HUES64 (cell line): ENCODE measurements at regions not wholly inside any gene's neighbourhood (a gene's known extent, or its start where the extent isn't known, plus 50 kb on each side); places are given as distances from the start of the nearest gene placed in this dataset.

Source experiments
- H3K27ac ChIP-seq: 2 replicates; pipeline ENCODE4 v1.7.0; 2013; ENCODE audit warnings: low read depth, low read length, inconsistent platforms
- H3K27me3 ChIP-seq: 2 replicates; pipeline ENCODE4 v1.6.1; 2013; ENCODE audit warnings: mild to moderate bottlenecking, low read length; ENCODE audit not compliant: insufficient read depth
- H3K36me3 ChIP-seq: 2 replicates; pipeline ENCODE4 v1.6.1; 2013; ENCODE audit warnings: mild to moderate bottlenecking, low read length; ENCODE audit not compliant: insufficient read depth
- H3K4me1 ChIP-seq: 2 replicates; pipeline ENCODE4 v1.6.1; 2013; ENCODE audit warnings: mild to moderate bottlenecking, low read length, moderate library complexity; ENCODE audit not compliant: insufficient read depth
- H3K4me3 ChIP-seq: 2 replicates; pipeline ENCODE4 v1.5.1; 2013; ENCODE audit warnings: mild to moderate bottlenecking, low read length, moderate library complexity
- H3K9ac ChIP-seq: 2 replicates; pipeline ENCODE4 v1.6.1; 2013; ENCODE audit warnings: mild to moderate bottlenecking, low read depth, low read length
- H3K9me3 ChIP-seq: 2 replicates; pipeline ENCODE4 v1.6.1; 2013; ENCODE audit warnings: low read depth, low read length; ENCODE audit not compliant: insufficient read depth
- WGBS: fragments of 150-250, 120-280 bp; methylation state at CpG from one replicate; pipeline ENCODE4 v1.1.7; 2013; ENCODE audit warnings: missing lambda C conversion rate; 5-methylcytosine and 5-hydroxymethylcytosine counted together

- no peaks in the 10 kb centered on the region for H3K36me3 ChIP-seq
- 100% methylated on average over 1 of the region's 2 CpGs for WGBS
- H3K27me3 ChIP-seq = no peaks in the 10 kb centered on the region
- H3K4me1 ChIP-seq = peaks cover 13% of the 10 kb centered on the region
- H3K9me3 ChIP-seq = no peaks in the 10 kb centered on the region
- no peak overlapping the region for H3K27ac ChIP-seq
- no peak overlapping the region for H3K9ac ChIP-seq
- no peak overlapping the region for H3K4me3 ChIP-seq
Measured at GRCh38 chr13:64538711-64539110, 2691.4 kb downstream of the PCDH9 start.

- Histone ChIP-seq H3K9me3 (no peaks in the 10 kb centered on the region), H3K4me3 (no peak overlapping the region), H3K9ac (no peak overlapping the region), H3K27me3 (no peaks in the 10 kb centered on the region), H3K4me1 (peaks cover 21% of the 10 kb centered on the region), H3K36me3 (no peaks in the 10 kb centered on the region), H3K27ac (peak overlapping the region; percentile 74; the same call in 1 of the 2 replicates)
- WGBS = 41% methylated on average over 2 of the region's 2 CpGs
Measured at GRCh38 chr13:64534302-64534701, 2695.8 kb downstream of the PCDH9 start.

DNA sequence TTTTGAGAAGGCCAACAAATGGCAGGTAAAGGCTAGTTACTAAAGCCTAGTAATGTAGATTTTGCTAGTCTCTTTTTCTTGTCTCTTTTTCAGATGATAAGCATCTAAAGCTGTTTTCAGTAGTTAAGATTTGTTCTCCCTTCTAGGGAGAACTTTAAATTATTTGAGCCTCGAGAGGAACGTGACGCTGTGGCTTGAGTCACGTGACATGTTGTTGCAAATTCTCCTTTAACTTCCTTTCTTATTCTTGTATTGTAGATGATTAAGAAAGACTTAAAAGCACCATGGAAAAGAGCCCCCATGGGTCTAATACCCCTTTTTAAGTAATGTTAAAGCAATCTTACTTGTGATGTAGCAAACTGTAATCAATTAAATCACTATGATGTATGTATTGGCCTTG lies 2698.7 kb downstream of the PCDH9 start:
- Histone ChIP-seq H3K4me3 (no peak overlapping the region), H3K4me1 (peaks cover 32% of the 10 kb centered on the region), H3K27ac (no peak overlapping the region), H3K36me3 (no peaks in the 10 kb centered on the region), H3K27me3 (no peaks in the 10 kb centered on the region), H3K9ac (no peak overlapping the region), H3K9me3 (no peaks in the 10 kb centered on the region)
- 96% methylated on average over 4 of the region's 4 CpGs for WGBS

GRCh38 chr13:64529874-64530485 lies 2700.2 kb downstream of the PCDH9 start:
- WGBS = 73% methylated on average over 2 of the region's 2 CpGs
- Histone ChIP-seq H3K36me3 (no peaks in the 10 kb centered on the region), H3K27ac (no peak overlapping the region), H3K9me3 (no peaks in the 10 kb centered on the region), H3K27me3 (no peaks in the 10 kb centered on the region), H3K4me1 (peaks cover 29% of the 10 kb centered on the region), H3K4me3 (no peak overlapping the region), H3K9ac (no peak overlapping the region)

DNA sequence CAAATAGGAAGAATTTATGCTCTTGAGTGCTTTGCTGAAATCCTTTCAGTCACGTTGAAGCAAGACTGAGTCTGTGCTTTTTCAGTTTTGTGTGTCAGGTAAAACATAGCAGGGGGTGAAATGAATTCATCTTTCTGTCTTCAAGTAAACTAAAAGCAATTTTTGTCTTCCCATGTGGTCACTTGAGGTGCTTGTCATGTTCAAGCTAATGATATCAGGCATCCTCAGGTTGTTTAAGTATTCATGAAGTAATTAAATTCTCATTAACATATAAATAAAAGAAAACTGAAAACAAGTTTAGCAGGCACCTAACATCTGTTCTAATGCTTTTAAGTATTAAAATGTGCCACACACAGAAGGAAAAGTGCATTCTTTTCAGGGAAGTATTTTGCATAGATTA lies 2701.3 kb downstream of the PCDH9 start:
- Histone ChIP-seq H3K9me3 (no peaks in the 10 kb centered on the region), H3K27me3 (no peaks in the 10 kb centered on the region), H3K36me3 (no peaks in the 10 kb centered on the region), H3K27ac (peak overlapping the region; percentile 27; the same call in 1 of the 2 replicates), H3K9ac (no peak overlapping the region), H3K4me3 (no peak overlapping the region), H3K4me1 (peaks cover 20% of the 10 kb centered on the region)
- WGBS = 19% methylated on average over 1 of the region's 1 CpG

DNA sequence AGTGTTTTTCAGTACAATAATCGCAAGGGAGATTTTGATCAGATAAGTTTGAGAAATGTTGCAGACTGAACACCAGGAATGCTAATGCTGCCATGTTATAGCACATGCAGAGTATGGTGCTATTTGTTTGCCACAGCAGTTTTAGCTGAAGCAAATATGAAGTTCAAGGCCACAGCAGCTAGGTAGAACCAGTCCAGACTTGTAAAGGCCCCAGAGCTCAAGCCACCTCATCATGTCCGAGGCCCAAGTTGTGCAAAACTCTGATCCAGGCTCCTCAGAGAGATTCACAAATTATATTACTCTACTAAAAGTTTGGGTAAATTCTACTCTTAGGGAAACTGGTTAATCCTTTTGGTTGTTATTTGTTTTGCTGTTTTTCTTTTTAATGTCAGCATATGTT lies 2702.6 kb downstream of the PCDH9 start:
- no peak overlapping the region for H3K4me3 ChIP-seq
- H3K4me1 ChIP-seq = peaks cover 15% of the 10 kb centered on the region
- WGBS = over 99% methylated on average over 2 of the region's 2 CpGs
- no peaks in the 10 kb centered on the region for H3K36me3 ChIP-seq
- peaks cover 9% of the 10 kb centered on the region for H3K9me3 ChIP-seq
- H3K9ac ChIP-seq = no peak overlapping the region
- no peaks in the 10 kb centered on the region for H3K27me3 ChIP-seq
- no peak overlapping the region for H3K27ac ChIP-seq

GRCh38 chr13:64525687-64526086 lies 2704.4 kb downstream of the PCDH9 start:
- WGBS = 97% methylated on average over 15 of the region's 15 CpGs
- Histone ChIP-seq H3K9me3 (peaks cover 17% of the 10 kb centered on the region), H3K4me1 (peaks cover 15% of the 10 kb centered on the region), H3K36me3 (no peaks in the 10 kb centered on the region), H3K27ac (no peak overlapping the region), H3K27me3 (no peaks in the 10 kb centered on the region), H3K9ac (no peak overlapping the region), H3K4me3 (no peak overlapping the region)

- Histone ChIP-seq H3K4me3 (no peak overlapping the region), H3K27ac (no peak overlapping the region), H3K27me3 (no peaks in the 10 kb centered on the region), H3K4me1 (no peaks in the 10 kb centered on the region), H3K9ac (no peak overlapping the region), H3K9me3 (peaks cover 8% of the 10 kb centered on the region), H3K36me3 (no peaks in the 10 kb centered on the region)
- 100% methylated on average over 1 of the region's 2 CpGs for WGBS
Measured at GRCh38 chr13:64510747-64511146, 2719.4 kb downstream of the PCDH9 start.

DNA sequence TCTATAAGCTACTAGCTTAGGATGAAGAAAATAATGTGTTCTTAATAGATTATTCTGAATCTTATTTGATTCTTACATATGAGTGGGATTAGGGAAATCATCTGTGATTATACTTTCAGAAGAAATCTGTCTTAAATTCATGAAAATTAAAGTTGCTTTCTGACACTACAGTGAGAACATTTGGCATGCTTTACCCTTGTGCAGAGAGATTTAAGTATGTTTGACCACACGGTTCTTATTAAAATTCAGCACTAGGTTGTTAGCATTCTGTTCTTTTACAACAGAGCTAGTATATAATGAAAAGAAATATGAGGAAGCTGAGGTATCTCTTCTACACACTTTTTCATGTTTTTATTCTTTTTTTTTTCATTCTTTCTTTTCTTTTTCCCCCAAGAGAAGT lies 2723.9 kb downstream of the PCDH9 start:
- 100% methylated on average over 1 of the region's 1 CpG for WGBS
- Histone ChIP-seq H3K4me1 (no peaks in the 10 kb centered on the region), H3K36me3 (no peaks in the 10 kb centered on the region), H3K9me3 (no peaks in the 10 kb centered on the region), H3K27ac (no peak overlapping the region), H3K9ac (no peak overlapping the region), H3K4me3 (no peak overlapping the region), H3K27me3 (no peaks in the 10 kb centered on the region)

DNA sequence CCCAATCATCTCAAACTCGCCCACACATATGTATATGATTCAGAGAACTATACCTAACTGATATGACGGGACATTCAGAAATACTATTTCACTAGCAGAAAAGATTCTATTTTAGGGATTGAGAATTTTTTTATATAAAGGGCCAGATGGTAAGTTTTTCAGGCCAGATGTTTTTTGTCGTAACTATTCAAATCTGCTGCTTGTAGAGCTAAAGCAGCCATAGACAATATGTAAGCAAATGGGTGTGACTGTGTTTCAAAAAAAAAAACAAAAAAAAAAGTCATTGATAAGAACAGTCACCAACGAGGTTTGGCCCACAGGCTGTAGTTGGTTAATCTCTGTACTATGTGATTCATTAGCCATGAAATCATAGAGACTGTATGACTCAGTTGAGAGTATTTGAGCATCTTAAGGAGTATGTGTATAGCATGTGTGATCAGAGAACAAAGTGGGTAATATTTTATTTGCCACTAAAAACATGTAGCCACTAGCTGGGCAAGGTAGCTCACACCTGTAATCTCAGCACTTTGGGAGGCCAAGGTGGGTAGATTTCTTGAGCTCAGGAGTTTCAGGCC lies 2724.7 kb downstream of the PCDH9 start:
- H3K4me1 ChIP-seq = no peaks in the 10 kb centered on the region
- no peak overlapping the region for H3K9ac ChIP-seq
- 98% methylated on average over 3 of the region's 4 CpGs for WGBS
- H3K4me3 ChIP-seq = no peak overlapping the region
- H3K36me3 ChIP-seq = no peaks in the 10 kb centered on the region
- H3K27ac ChIP-seq = no peak overlapping the region
- H3K9me3 ChIP-seq = no peaks in the 10 kb centered on the region
- no peaks in the 10 kb centered on the region for H3K27me3 ChIP-seq

DNA sequence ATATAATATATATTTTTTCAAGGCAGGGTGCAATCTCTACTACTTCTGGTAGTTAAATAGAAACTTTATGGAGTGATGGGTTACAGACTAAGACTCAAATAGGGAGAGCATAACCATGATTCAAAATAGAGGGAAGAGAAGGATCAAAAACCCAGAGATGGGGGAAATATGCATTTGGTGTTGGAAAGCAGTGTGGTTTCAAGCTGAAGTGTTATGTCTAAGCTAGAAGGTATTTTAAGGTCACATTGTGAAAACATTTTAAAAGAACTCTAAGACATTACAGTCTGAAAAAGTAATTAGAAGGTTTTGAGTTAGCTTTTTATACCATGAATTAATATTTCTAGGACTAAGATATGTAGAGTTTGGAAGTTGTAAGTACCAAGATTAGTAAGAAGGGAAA lies 2741.4 kb downstream of the PCDH9 start:
- Histone ChIP-seq H3K27me3 (no peaks in the 10 kb centered on the region), H3K4me1 (no peaks in the 10 kb centered on the region), H3K9me3 (no peaks in the 10 kb centered on the region), H3K36me3 (no peaks in the 10 kb centered on the region), H3K9ac (no peak overlapping the region), H3K4me3 (no peak overlapping the region), H3K27ac (no peak overlapping the region)

DNA sequence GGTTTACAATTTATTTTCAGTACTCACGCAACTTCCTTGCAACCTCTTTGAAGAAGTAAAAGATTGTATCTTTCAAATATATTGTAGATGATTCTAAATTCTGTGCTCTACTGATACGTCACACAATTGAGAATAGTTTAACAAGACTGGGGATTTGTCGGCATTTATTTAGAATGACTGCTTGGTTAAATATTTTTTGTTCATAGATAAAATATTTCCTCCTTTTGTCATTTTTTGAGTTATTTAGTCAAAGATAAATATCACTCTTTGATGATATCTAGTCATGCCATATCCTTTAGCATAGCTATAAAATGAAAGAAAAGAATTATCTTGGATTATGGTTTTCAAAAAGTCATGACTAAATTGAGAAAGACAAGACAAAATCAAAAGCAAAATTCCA lies 2747.8 kb downstream of the PCDH9 start:
- H3K27me3 ChIP-seq = no peaks in the 10 kb centered on the region
- 100% methylated on average over 2 of the region's 3 CpGs for WGBS
- H3K4me1 ChIP-seq = peaks cover 8% of the 10 kb centered on the region
- no peak overlapping the region for H3K27ac ChIP-seq
- no peak overlapping the region for H3K4me3 ChIP-seq
- no peaks in the 10 kb centered on the region for H3K9me3 ChIP-seq
- H3K9ac ChIP-seq = no peak overlapping the region
- no peaks in the 10 kb centered on the region for H3K36me3 ChIP-seq
